ENCODE measurements at regions not wholly inside any gene's neighbourhood (a gene's known extent, or its start where the extent isn't known, plus 50 kb on each side); places are given as distances from the start of the nearest gene placed in this dataset.

- no peak for TF ChIP-seq POLR2AphosphoS5 (IDR thresholded peaks at IDR 0.05)
- TF ChIP-seq, protein P1, sequence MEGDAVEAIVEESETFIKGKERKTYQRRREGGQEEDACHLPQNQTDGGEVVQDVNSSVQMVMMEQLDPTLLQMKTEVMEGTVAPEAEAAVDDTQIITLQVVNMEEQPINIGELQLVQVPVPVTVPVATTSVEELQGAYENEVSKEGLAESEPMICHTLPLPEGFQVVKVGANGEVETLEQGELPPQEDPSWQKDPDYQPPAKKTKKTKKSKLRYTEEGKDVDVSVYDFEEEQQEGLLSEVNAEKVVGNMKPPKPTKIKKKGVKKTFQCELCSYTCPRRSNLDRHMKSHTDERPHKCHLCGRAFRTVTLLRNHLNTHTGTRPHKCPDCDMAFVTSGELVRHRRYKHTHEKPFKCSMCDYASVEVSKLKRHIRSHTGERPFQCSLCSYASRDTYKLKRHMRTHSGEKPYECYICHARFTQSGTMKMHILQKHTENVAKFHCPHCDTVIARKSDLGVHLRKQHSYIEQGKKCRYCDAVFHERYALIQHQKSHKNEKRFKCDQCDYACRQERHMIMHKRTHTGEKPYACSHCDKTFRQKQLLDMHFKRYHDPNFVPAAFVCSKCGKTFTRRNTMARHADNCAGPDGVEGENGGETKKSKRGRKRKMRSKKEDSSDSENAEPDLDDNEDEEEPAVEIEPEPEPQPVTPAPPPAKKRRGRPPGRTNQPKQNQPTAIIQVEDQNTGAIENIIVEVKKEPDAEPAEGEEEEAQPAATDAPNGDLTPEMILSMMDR (IDR thresholded peaks at IDR 0.05): no peak
These were observed 838.0 kb upstream of the NR2F2 start for GRCh38 chr15:95492388-95493070.
